Thyroid gland (tissue), 4 donors: ENCODE measurements at regions not wholly inside any gene's neighbourhood (a gene's known extent, or its start where the extent isn't known, plus 50 kb on each side); places are given as distances from the start of the nearest gene placed in this dataset.

Experiments
- CTCF ChIP-seq, 6 experiments: fragments of 200-600 bp in 3 of 6; fragments of 450-650 bp in 3 of 6; sonication (generic) in 3 of 6; IDR thresholded peaks; one replicate each; pipeline ENCODE4 v1.5.1; 2016 to 2019; ENCODE audit warnings: antibody characterized with exemption in 6 of 6, mild to moderate bottlenecking in 2 of 6, inconsistent platforms in 1 of 6, moderate library complexity in 1 of 6
- POLR2A ChIP-seq, 2 donors: fragments of 450-650 bp; IDR thresholded peaks; one replicate each; pipeline ENCODE4 v1.6.1; 2017; ENCODE audit warnings: antibody characterized with exemption in 2 of 2, mild to moderate bottlenecking in 2 of 2, moderate library complexity in 1 of 2

GRCh38 chr20:57023007-57023406, 243.4 kb downstream of the BMP7 start:
- no peak for TF ChIP-seq CTCF (IDR thresholded peaks at IDR 0.05)
- TF ChIP-seq POLR2A (IDR thresholded peaks at IDR 0.05) = no peak
